MM.1S (cell line): ENCODE measurements at regions not wholly inside any gene's neighbourhood (a gene's known extent, or its start where the extent isn't known, plus 50 kb on each side); places are given as distances from the start of the nearest gene placed in this dataset.

Source experiments
- EZH2 ChIP-seq: fragments of 300-600 bp; sonication (generic); optimal IDR thresholded peaks from 2 replicates; pipeline ENCODE3; 2017; ENCODE audit warnings: low read depth, mild to moderate bottlenecking, antibody characterized with exemption, low read length, mixed read lengths
- EZH2phosphoT487 ChIP-seq: fragments of 300-600 bp; sonication (generic); IDR thresholded peaks from 2 replicates; pipeline ENCODE4 v1.6.1; 2018; ENCODE audit warnings: antibody characterized with exemption, low read length
- TF ChIP-seq, protein P1 (sequence below): fragments of 300-600 bp; sonication (generic); IDR thresholded peaks from 2 replicates; pipeline ENCODE4 v1.5.1; 2016; ENCODE audit warnings: antibody characterized with exemption, low read length, mixed read lengths

DNA sequence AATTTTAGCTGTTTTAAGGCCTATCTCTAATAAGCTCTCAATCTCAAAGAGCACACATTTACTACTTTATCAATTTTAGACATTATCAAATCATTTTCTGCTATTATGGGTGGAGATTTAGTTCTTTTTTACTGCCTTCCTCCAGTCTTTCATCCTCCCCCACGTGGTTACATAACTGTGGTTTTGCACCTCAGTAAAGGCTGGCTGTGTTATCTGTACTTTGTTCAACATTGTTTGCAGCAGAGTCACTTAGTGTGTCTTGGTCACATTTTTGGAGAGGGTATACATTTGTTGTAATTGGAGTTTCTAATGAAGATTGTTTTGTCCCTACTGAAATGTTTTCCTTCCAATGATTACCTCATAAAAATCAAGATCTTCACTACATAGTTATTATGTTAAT is 549.6 kb upstream of the CELF4 start:
- TF ChIP-seq EZH2 (no peak), EZH2phosphoT487 (no peak)
- TF ChIP-seq, protein P1, sequence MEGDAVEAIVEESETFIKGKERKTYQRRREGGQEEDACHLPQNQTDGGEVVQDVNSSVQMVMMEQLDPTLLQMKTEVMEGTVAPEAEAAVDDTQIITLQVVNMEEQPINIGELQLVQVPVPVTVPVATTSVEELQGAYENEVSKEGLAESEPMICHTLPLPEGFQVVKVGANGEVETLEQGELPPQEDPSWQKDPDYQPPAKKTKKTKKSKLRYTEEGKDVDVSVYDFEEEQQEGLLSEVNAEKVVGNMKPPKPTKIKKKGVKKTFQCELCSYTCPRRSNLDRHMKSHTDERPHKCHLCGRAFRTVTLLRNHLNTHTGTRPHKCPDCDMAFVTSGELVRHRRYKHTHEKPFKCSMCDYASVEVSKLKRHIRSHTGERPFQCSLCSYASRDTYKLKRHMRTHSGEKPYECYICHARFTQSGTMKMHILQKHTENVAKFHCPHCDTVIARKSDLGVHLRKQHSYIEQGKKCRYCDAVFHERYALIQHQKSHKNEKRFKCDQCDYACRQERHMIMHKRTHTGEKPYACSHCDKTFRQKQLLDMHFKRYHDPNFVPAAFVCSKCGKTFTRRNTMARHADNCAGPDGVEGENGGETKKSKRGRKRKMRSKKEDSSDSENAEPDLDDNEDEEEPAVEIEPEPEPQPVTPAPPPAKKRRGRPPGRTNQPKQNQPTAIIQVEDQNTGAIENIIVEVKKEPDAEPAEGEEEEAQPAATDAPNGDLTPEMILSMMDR, result no peak
